A549 (cell line): ENCODE measurements at regions not wholly inside any gene's neighbourhood (a gene's known extent, or its start where the extent isn't known, plus 50 kb on each side); places are given as distances from the start of the nearest gene placed in this dataset.

Source experiments
- CBX8 ChIP-seq: fragments of 200-600 bp; sonication (generic); IDR thresholded peaks from 2 replicates; pipeline ENCODE4 v1.6.1; 2016
- EP300 ChIP-seq, 2 experiments: fragments of >200 bp; sonication (Bioruptor Twin); formaldehyde crosslinking; IDR thresholded peaks; 2 replicates in 1 of 2; 3 replicates in 1 of 2; pipeline ENCODE4 v1.6.1; 2016 to 2017
- FOSL2 ChIP-seq, 2 experiments: fragments of 450-650 bp in 1 of 2; fragments of >200 bp in 1 of 2; sonication (Bioruptor Twin) in 1 of 2; formaldehyde crosslinking; IDR thresholded peaks; 2 replicates each; pipeline versions ENCODE4 v1.5.0 to v1.6.1; 2016 to 2020; ENCODE audit warnings: mild to moderate bottlenecking in 1 of 2, moderate library complexity in 1 of 2
- HDAC2 ChIP-seq: fragments of 200-600 bp; sonication (generic); IDR thresholded peaks from 2 replicates; pipeline ENCODE4 v1.6.1; 2016
- MYC ChIP-seq: IDR thresholded peaks from 2 replicates; pipeline ENCODE4 v1.6.1; 2012; ENCODE audit warnings: mild to moderate bottlenecking, inconsistent platforms, low read length, improper control_type of control experiment, borderline replicate concordance
- POLR2A ChIP-seq: IDR thresholded peaks from 2 replicates; pipeline ENCODE4 v1.6.1; 2012; ENCODE audit warnings: mild to moderate bottlenecking, low read length
- RAD21 ChIP-seq, 2 experiments: fragments of >200 bp in 1 of 2; sonication (Bioruptor Twin) in 1 of 2; formaldehyde crosslinking in 1 of 2; IDR thresholded peaks in 1 of 2; conservative IDR thresholded peaks in 1 of 2; 2 replicates in 1 of 2; 3 replicates in 1 of 2; pipeline ENCODE4 v1.6.1; 2012 to 2018; ENCODE audit warnings: inconsistent platforms in 1 of 2
- RFX5 ChIP-seq: fragments of 450-650 bp; IDR thresholded peaks from 2 replicates; pipeline ENCODE4 v1.7.1; 2014; ENCODE audit warnings: antibody characterized with exemption, mild to moderate bottlenecking, moderate library complexity
- SMC3 ChIP-seq: fragments of >200 bp; sonication (Bioruptor Twin); formaldehyde crosslinking; IDR thresholded peaks from 3 replicates; pipeline ENCODE4 v1.6.1; 2018; ENCODE audit warnings: inconsistent platforms
- TP53 ChIP-seq: fragments of 250-450 bp; sonication (Bioruptor Pico); IDR thresholded peaks from 2 replicates; pipeline ENCODE4 v1.5.0; 2021; ENCODE audit warnings: mild to moderate bottlenecking, moderate library complexity
- ZNF302 ChIP-seq: fragments of 250-450 bp; sonication (Bioruptor Pico); IDR thresholded peaks from 2 replicates; pipeline ENCODE4 v1.9.0; 2021; ENCODE audit warnings: inconsistent platforms, mild to moderate bottlenecking, moderate library complexity
- TF ChIP-seq, protein P1 (sequence below): fragments of 200-600 bp; sonication (generic); IDR thresholded peaks from 2 replicates; pipeline ENCODE4 v1.6.1; 2016; ENCODE audit warnings: antibody characterized with exemption, mild to moderate bottlenecking, moderate library complexity
- TF ChIP-seq, protein P2 (sequence below): fragments of >200 bp; sonication (Bioruptor Twin); formaldehyde crosslinking; IDR thresholded peaks from 3 replicates; pipeline ENCODE4 v1.5.1; 2016
- TF ChIP-seq, protein P3 (sequence below): fragments of 450-650 bp; IDR thresholded peaks from 2 replicates; pipeline ENCODE4 v1.6.1; 2014; ENCODE audit warnings: antibody characterized with exemption

DNA sequence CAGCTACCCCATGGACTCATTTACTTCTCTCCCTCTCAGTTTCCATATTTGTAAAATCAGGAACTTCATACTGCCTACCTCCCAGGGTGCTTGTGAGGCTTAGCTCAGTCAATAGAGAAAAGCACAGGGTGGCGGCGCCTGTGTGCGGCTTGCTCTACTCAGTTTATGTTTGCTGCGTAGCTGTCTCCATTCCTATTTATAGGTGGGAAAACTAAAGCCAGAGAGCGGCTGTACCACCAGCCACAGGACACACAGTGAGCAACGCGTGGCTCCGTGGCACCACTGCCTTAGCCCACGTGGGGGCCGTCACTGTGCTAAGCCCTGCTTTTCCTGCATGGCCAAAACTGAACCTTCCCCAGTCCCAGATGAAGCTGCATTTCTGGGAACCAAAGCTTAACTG is 292.4 kb downstream of the TEX29 start:
- TF ChIP-seq RAD21 (conservative IDR thresholded peaks at IDR 0.05 in 1 of 2, IDR thresholded peaks at IDR 0.05 in 1 of 2) (no peak), ZNF302 (CRISPR knock-in tag) (no peak), EP300 (IDR thresholded peaks at IDR 0.05) (no peak), SMC3 (no peak), FOSL2 (IDR thresholded peaks at IDR 0.05) (no peak), FOSL2 (CRISPR knock-in tag; IDR thresholded peaks at IDR 0.05) (no peak), POLR2A (no peak), HDAC2 (no peak), RFX5 (no peak), MYC (no peak), CBX8 (no peak), TP53 (no peak)
- TF ChIP-seq, protein P1, sequence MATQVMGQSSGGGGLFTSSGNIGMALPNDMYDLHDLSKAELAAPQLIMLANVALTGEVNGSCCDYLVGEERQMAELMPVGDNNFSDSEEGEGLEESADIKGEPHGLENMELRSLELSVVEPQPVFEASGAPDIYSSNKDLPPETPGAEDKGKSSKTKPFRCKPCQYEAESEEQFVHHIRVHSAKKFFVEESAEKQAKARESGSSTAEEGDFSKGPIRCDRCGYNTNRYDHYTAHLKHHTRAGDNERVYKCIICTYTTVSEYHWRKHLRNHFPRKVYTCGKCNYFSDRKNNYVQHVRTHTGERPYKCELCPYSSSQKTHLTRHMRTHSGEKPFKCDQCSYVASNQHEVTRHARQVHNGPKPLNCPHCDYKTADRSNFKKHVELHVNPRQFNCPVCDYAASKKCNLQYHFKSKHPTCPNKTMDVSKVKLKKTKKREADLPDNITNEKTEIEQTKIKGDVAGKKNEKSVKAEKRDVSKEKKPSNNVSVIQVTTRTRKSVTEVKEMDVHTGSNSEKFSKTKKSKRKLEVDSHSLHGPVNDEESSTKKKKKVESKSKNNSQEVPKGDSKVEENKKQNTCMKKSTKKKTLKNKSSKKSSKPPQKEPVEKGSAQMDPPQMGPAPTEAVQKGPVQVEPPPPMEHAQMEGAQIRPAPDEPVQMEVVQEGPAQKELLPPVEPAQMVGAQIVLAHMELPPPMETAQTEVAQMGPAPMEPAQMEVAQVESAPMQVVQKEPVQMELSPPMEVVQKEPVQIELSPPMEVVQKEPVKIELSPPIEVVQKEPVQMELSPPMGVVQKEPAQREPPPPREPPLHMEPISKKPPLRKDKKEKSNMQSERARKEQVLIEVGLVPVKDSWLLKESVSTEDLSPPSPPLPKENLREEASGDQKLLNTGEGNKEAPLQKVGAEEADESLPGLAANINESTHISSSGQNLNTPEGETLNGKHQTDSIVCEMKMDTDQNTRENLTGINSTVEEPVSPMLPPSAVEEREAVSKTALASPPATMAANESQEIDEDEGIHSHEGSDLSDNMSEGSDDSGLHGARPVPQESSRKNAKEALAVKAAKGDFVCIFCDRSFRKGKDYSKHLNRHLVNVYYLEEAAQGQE, result no peak
- TF ChIP-seq, protein P2, sequence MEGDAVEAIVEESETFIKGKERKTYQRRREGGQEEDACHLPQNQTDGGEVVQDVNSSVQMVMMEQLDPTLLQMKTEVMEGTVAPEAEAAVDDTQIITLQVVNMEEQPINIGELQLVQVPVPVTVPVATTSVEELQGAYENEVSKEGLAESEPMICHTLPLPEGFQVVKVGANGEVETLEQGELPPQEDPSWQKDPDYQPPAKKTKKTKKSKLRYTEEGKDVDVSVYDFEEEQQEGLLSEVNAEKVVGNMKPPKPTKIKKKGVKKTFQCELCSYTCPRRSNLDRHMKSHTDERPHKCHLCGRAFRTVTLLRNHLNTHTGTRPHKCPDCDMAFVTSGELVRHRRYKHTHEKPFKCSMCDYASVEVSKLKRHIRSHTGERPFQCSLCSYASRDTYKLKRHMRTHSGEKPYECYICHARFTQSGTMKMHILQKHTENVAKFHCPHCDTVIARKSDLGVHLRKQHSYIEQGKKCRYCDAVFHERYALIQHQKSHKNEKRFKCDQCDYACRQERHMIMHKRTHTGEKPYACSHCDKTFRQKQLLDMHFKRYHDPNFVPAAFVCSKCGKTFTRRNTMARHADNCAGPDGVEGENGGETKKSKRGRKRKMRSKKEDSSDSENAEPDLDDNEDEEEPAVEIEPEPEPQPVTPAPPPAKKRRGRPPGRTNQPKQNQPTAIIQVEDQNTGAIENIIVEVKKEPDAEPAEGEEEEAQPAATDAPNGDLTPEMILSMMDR, result no peak
- TF ChIP-seq, protein P3, sequence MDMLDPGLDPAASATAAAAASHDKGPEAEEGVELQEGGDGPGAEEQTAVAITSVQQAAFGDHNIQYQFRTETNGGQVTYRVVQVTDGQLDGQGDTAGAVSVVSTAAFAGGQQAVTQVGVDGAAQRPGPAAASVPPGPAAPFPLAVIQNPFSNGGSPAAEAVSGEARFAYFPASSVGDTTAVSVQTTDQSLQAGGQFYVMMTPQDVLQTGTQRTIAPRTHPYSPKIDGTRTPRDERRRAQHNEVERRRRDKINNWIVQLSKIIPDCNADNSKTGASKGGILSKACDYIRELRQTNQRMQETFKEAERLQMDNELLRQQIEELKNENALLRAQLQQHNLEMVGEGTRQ, result no peak
